ENCODE measurements at regions not wholly inside any gene's neighbourhood (a gene's known extent, or its start where the extent isn't known, plus 50 kb on each side); places are given as distances from the start of the nearest gene placed in this dataset.

DNA sequence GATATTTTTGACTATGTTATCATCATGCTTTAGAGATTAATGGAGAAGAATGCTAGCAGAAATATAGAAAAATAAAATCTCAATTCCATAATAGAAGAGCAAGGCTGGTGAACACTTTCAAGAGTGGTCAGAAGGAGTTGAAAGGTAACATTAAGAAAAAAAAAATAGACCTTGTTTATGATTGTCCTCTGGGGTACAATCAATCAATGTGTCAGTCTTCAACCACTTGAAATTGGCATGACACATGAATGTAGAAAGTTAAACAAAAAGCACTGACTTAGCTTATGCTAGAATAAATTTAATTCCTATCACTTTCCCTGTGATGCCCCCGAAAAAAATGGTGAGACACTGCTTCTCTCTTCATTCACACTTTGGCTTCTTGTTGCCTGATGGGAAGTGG, 750.3 kb upstream of the ADGRL2 start:
- TF ChIP-seq POLR2A (IDR thresholded peaks at IDR 0.05), result no peak
- no peak for TF ChIP-seq EP300 (IDR thresholded peaks at IDR 0.05)

Measured in sigmoid colon (tissue), 4 donors.